ENCODE measurements at regions not wholly inside any gene's neighbourhood (a gene's known extent, or its start where the extent isn't known, plus 50 kb on each side); places are given as distances from the start of the nearest gene placed in this dataset.

DNA sequence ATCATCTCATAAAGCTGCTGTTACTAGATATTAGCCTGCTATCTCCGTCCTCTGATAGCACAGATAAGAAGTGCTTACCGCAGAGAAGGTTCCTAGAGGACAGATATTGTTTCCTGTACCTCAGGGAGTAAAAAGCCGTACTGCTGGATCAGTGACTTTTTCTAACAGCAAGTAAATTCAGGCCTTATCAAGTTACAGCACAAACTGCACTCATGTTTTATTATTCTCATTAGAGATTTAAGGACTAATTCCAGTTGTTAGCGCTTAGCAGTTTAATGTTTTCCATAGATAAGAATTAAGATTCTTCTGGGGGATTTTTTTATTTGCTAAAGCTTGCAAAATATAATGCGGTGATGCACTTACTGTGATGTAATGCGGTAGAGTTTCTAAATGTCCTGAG lies 119.0 kb upstream of the OBI1 start:
- TF ChIP-seq, protein P1, sequence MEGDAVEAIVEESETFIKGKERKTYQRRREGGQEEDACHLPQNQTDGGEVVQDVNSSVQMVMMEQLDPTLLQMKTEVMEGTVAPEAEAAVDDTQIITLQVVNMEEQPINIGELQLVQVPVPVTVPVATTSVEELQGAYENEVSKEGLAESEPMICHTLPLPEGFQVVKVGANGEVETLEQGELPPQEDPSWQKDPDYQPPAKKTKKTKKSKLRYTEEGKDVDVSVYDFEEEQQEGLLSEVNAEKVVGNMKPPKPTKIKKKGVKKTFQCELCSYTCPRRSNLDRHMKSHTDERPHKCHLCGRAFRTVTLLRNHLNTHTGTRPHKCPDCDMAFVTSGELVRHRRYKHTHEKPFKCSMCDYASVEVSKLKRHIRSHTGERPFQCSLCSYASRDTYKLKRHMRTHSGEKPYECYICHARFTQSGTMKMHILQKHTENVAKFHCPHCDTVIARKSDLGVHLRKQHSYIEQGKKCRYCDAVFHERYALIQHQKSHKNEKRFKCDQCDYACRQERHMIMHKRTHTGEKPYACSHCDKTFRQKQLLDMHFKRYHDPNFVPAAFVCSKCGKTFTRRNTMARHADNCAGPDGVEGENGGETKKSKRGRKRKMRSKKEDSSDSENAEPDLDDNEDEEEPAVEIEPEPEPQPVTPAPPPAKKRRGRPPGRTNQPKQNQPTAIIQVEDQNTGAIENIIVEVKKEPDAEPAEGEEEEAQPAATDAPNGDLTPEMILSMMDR (conservative IDR thresholded peaks at IDR 0.05; ENCODE audit: low read length), result no peak
- TF ChIP-seq EZH2phosphoT487 (IDR thresholded peaks at IDR 0.05; ENCODE audit: borderline replicate concordance), result no peak
